Vagina (tissue), 2 donors: ENCODE measurements at regions not wholly inside any gene's neighbourhood (a gene's known extent, or its start where the extent isn't known, plus 50 kb on each side); places are given as distances from the start of the nearest gene placed in this dataset.

ENCODE experiments used
- CTCF ChIP-seq, 3 experiments: fragments of 450-650 bp in 2 of 3; fragments of 200-600 bp in 1 of 3; sonication (generic) in 1 of 3; IDR thresholded peaks; one replicate each; pipeline ENCODE4 v1.5.1; 2017 to 2019; ENCODE audit warnings: antibody characterized with exemption in 3 of 3, mild to moderate bottlenecking in 2 of 3, moderate library complexity in 2 of 3
- POLR2A ChIP-seq, 2 donors: fragments of 450-650 bp; IDR thresholded peaks; one replicate each; pipeline ENCODE4 v1.6.1; 2017; ENCODE audit warnings: antibody characterized with exemption in 2 of 2, mild to moderate bottlenecking in 2 of 2, moderate library complexity in 2 of 2

GRCh38 chr5:130777794-130778193 lies 387.3 kb downstream of the HINT1 start:
- TF ChIP-seq CTCF (IDR thresholded peaks at IDR 0.05) (no peak), POLR2A (IDR thresholded peaks at IDR 0.05) (no peak)
